Adrenal gland (tissue), 9 donors: ENCODE measurements at regions not wholly inside any gene's neighbourhood (a gene's known extent, or its start where the extent isn't known, plus 50 kb on each side); places are given as distances from the start of the nearest gene placed in this dataset.
"Not testable (repeated sequence)": the region's sequence is repeated elsewhere in the genome, so short reads cannot be mapped to it uniquely, and the experiment has no call there.

Experiments
- DNase-seq, 7 donors: peaks; one replicate each; pipeline ENCODE4 v3.0.0-alpha.2; 2019 to 2020
- H3K27ac ChIP-seq, 5 donors: fragments of 200-600 bp; sonication (generic) in 4 of 5; 1 replicate in 3 of 5; 2 replicates in 2 of 5; pipeline versions ENCODE4 v1.5.1 to v1.8.0; 2016 to 2020; ENCODE audit warnings: mild to moderate bottlenecking in 1 of 5
- H3K27me3 ChIP-seq: fragments of 200-600 bp; 2 replicates; pipeline ENCODE4 v1.8.0; 2021
- H3K36me3 ChIP-seq, 2 donors: fragments of 200-600 bp; replicated peaks in 1 of 2; 1 replicate in 1 of 2; 2 replicates in 1 of 2; pipeline versions ENCODE4 v1.5.1 to v1.8.0; 2018 to 2022
- H3K4me1 ChIP-seq, 2 donors: fragments of 200-600 bp; replicated peaks in 1 of 2; 1 replicate in 1 of 2; 2 replicates in 1 of 2; pipeline versions ENCODE4 v1.5.1 to v1.8.0; 2018 to 2021
- H3K4me3 ChIP-seq, 4 donors: fragments of 200-600 bp; sonication (generic) in 3 of 4; one replicate each; pipeline ENCODE4 v1.5.1; 2016 to 2018
- H3K9me3 ChIP-seq, 3 donors: fragments of 200-600 bp; sonication (generic) in 1 of 3; replicated peaks in 1 of 3; 1 replicate in 2 of 3; 2 replicates in 1 of 3; pipeline versions ENCODE4 v1.5.1 to v1.8.0; 2016 to 2021
- POLR2A ChIP-seq, 2 donors: fragments of 450-650 bp; IDR thresholded peaks; one replicate each; pipeline ENCODE4 v1.6.1; 2017; ENCODE audit warnings: antibody characterized with exemption in 2 of 2, mild to moderate bottlenecking in 2 of 2, moderate library complexity in 1 of 2
- WGBS, 4 donors: extraction: QIAGEN DNeasy Blood & Tissue Kit in 2 of 4; methylation state at CpG; one replicate each; pipeline versions ENCODE4 v1.1.5 to v1.1.7; 2013 to 2017; 5-methylcytosine and 5-hydroxymethylcytosine counted together
- intact Hi-C, 2 donors: fragments of 100-400 bp; cut with DNase I; formaldehyde crosslinking; loops; one replicate each; pipeline versions ENCODE4 v1.14.1 to v1.15.0; 2022 to 2023
- TF ChIP-seq, protein P1 (sequence below), 6 experiments: fragments of 450-650 bp in 4 of 6; fragments of 200-600 bp in 2 of 6; sonication (generic) in 1 of 6; IDR thresholded peaks; 1 replicate in 5 of 6; 2 replicates in 1 of 6; pipeline versions ENCODE4 v1.5.1 to v1.8.0; 2016 to 2021; ENCODE audit warnings: antibody characterized with exemption in 6 of 6, mild to moderate bottlenecking in 2 of 6, moderate library complexity in 1 of 6
- donor health status: healthy with polysubstance abuse.
- donor health status: Bipolar disorder and iron deficiency.
- donor health status: DM: yes; HTN: yes; CAD: no.
- donor health status: DM: no; HTN: no; CAD: no.
- donor health status: DM: no; HTN: no; CAD: no.

DNA sequence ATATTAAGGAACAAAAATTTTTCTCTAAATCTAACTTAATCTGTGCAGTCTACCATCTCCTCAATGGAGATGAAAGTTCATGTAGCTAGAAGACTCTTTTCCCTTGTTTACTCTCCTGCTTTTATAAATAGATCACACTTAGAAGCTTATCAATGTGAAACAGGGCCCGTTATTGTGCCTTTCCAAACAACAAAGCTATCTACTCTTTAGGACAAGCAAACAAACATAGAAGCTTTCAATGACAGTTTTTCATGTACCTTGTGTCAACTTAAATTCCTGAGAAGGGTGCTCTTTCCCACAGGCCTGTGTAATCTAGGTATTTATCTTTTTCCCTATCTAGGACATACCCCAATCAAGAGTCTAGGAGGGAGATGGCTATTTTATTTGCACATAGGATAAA, 247.8 kb upstream of the CWC22 start:
- H3K9me3 ChIP-seq = no peaks in the 10 kb centered on the region
- H3K27me3 ChIP-seq = no peaks in the 10 kb centered on the region
- no peaks in the 10 kb centered on the region for H3K36me3 ChIP-seq
- DNase-seq = no peak
- TF ChIP-seq, protein P1, sequence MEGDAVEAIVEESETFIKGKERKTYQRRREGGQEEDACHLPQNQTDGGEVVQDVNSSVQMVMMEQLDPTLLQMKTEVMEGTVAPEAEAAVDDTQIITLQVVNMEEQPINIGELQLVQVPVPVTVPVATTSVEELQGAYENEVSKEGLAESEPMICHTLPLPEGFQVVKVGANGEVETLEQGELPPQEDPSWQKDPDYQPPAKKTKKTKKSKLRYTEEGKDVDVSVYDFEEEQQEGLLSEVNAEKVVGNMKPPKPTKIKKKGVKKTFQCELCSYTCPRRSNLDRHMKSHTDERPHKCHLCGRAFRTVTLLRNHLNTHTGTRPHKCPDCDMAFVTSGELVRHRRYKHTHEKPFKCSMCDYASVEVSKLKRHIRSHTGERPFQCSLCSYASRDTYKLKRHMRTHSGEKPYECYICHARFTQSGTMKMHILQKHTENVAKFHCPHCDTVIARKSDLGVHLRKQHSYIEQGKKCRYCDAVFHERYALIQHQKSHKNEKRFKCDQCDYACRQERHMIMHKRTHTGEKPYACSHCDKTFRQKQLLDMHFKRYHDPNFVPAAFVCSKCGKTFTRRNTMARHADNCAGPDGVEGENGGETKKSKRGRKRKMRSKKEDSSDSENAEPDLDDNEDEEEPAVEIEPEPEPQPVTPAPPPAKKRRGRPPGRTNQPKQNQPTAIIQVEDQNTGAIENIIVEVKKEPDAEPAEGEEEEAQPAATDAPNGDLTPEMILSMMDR (IDR thresholded peaks at IDR 0.05) = no peak
- no peak for TF ChIP-seq POLR2A (IDR thresholded peaks at IDR 0.05)
- no peaks in the 10 kb centered on the region for H3K4me1 ChIP-seq
- H3K27ac ChIP-seq = no peak overlapping the region
- WGBS, 4 donors = 37 to 53% (median 45%) methylated on average over 1 of the region's 1 CpG
- intact Hi-C loops = no loop called here
- no peak overlapping the region for H3K4me3 ChIP-seq

DNA sequence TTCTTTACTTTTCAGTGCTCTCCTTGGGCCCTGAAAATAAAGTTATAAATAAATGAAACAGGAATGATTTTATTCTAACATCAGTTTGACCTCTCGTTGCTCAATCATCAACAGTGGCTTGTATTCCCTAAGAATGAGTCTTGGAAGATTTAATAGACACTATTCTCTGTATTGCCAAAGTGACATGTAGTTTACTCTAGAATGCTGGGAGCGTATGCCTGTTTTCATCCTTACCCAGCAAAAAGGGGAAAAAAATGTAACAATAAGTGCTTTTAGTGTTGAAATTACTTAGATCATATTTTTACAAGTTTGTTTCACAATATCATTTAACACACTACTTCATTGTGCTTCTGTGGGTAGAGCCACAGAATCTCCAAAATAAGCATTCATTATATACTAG, 240.6 kb upstream of the CWC22 start:
- Histone ChIP-seq H3K4me1 (no peaks in the 10 kb centered on the region), H3K36me3 (no peaks in the 10 kb centered on the region), H3K27me3 (no peaks in the 10 kb centered on the region), H3K27ac (no peak overlapping the region), H3K9me3 (no peaks in the 10 kb centered on the region), H3K4me3 (no peak overlapping the region)
- WGBS, 4 donors = 47 to 64% (median 60%) methylated on average over 2 of the region's 2 CpGs
- DNase-seq = no peak
- intact Hi-C loops = no loop called here
- no peak for TF ChIP-seq POLR2A (IDR thresholded peaks at IDR 0.05)

DNA sequence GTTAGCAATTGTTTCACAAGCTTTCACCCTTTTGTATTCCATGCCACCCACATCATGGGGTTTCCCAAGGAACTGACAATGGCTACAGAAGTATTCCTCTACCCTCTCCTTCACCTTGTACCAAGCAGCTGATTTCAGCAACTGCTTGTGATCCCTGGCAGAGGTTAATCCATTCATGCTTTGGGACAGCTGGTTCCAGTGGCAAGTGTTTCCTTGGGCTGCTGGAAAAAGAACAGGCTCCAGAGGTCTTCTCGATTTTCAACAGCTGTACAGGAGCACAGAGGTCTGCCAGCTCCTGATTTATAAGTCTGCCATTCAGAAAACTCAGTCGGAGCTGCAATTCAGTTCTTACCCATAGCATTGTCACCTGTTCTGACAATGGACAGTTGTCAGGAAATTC, 239.2 kb upstream of the CWC22 start:
- Histone ChIP-seq H3K9me3 (no peaks in the 10 kb centered on the region), H3K4me1 (no peaks in the 10 kb centered on the region), H3K27ac (no peak overlapping the region), H3K4me3 (no peak overlapping the region), H3K27me3 (no peaks in the 10 kb centered on the region), H3K36me3 (no peaks in the 10 kb centered on the region)
- intact Hi-C loops = no loop called here
- WGBS, 4 donors = 21 to 27% (median 25%) methylated on average over 2 of the region's 2 CpGs
- no peak for DNase-seq
- TF ChIP-seq, protein P1 (IDR thresholded peaks at IDR 0.05) = no peak
- TF ChIP-seq POLR2A (IDR thresholded peaks at IDR 0.05) = no peak

DNA sequence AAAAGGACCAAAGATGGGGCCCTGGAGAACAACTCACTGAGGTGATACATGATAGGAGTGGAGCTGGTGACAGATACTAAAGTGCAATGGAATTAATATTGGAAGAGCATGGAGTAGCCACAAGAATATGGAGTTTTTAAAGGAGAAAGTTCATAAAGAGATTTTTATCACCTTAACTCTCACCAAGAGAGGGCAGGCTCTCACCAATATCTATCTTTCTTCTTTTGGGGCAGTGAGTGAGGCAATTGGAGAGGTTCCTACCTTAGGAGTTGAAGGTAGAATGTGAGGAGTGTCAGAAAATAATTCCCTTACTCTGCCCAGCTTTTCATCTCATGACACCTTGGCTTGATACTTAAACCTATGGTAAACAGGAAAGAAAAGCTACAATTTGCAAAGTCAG, 233.7 kb upstream of the CWC22 start:
- Histone ChIP-seq H3K4me3 (no peak overlapping the region), H3K4me1 (no peaks in the 10 kb centered on the region), H3K36me3 (no peaks in the 10 kb centered on the region), H3K27me3 (no peaks in the 10 kb centered on the region), H3K9me3 (no peaks in the 10 kb centered on the region), H3K27ac (no peak overlapping the region)
- intact Hi-C loops = no loop called here
- DNase-seq = no peak
- TF ChIP-seq, protein P1 (IDR thresholded peaks at IDR 0.05) = no peak
- no peak for TF ChIP-seq POLR2A (IDR thresholded peaks at IDR 0.05)

DNA sequence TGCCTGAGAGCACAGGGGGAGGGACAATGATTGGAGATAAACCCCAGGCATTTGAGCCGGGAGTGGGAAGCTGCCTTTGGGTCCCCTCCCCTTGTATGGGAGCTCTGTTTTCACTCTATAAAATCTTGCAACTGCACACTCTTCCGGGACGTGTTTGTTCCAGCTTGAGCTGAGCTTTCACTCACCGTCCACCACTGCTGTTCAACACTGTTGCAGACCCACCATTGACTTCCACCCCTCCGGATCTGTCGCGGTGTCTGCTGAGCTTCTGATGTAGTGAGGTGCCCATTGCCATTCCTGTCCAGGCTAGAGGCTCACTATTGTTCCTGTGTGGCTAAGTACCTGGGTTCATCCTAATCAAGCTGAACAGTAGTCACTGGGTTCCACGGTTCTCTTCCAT, 231.6 kb upstream of the CWC22 start:
- 83 to 87% (median 85%) methylated on average over 8 of the region's 8 CpGs for WGBS, 4 donors
- no peaks in the 10 kb centered on the region for H3K27me3 ChIP-seq
- no peaks in the 10 kb centered on the region for H3K4me1 ChIP-seq
- H3K36me3 ChIP-seq = no peaks in the 10 kb centered on the region
- intact Hi-C loops = no loop called here
- H3K4me3 ChIP-seq = no peak overlapping the region
- no peaks in the 10 kb centered on the region for H3K9me3 ChIP-seq
- no peak for DNase-seq
- no peak for TF ChIP-seq POLR2A (IDR thresholded peaks at IDR 0.05)
- TF ChIP-seq, protein P1 (IDR thresholded peaks at IDR 0.05) = no peak
- no peak overlapping the region for H3K27ac ChIP-seq

DNA sequence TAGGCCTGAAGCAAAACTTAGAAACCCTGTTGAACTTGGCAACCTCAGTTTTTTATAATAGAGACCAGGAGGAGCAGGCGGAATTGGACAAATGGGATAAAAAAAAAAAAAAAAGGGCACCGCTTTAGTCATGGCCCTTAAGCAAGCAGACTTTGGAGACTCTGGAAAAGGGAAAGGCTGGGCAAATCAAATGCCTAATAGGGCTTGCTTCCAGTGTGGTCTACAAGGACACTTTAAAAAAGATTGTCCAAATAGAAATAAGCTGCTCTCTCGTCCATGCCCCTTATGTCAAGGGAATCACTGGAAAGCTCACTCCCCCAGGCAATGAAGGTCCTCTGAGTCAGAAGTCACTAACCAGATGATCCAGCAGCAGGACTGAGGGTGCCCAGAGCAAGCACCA, 229.0 kb upstream of the CWC22 start:
- intact Hi-C loops, H3K9me3 ChIP-seq, H3K4me1 ChIP-seq, H3K36me3 ChIP-seq, H3K27ac ChIP-seq, H3K4me3 ChIP-seq, DNase-seq, H3K27me3 ChIP-seq: not testable (repeated sequence)
- WGBS, 4 donors = 69 to 74% (median 72%) methylated on average over 3 of the region's 3 CpGs

DNA sequence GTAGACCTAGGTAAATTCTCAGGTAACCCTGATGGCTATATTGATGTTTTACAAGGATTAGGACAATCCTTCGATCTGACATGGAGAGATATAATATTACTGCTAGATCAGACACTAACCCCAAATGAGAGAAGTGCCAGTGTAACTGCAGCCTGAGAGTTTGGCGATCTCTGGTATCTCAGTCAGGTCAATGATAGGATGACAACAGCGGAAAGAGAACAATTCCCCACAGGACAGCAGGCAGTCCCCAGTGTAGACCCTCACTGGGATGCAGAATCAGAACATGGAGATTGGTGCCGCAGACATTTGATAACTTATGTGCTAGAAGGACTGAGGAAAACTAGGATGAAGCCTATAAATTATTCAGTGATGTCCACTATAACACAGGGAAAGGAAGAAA, 228.4 kb upstream of the CWC22 start:
- H3K36me3 ChIP-seq, H3K27ac ChIP-seq, H3K4me3 ChIP-seq, H3K4me1 ChIP-seq, intact Hi-C loops, DNase-seq, H3K27me3 ChIP-seq, H3K9me3 ChIP-seq: not testable (repeated sequence)
- WGBS, 4 donors = 84 to 89% (median 88%) methylated on average over 4 of the region's 4 CpGs

DNA sequence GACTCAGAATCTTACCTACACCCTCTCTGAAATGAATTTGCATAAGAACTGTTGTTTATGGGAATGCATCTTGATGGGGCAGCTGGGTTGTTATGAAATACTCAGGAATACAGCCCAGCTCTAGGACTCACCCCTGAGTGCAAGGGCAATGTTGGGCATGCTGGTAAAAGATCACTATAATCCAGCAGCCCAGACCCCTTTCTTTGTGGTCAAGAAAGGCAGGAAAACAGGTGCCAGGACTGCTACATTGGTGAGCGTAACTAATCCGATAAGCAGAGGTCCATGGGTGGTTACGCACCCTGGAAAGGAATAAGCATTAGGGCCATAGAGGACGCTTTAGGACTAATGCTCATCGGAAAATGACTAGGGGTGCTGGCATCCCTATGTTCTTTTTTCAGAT, 227.9 kb upstream of the CWC22 start:
- DNase-seq, H3K4me1 ChIP-seq, H3K27ac ChIP-seq, H3K27me3 ChIP-seq, H3K9me3 ChIP-seq, H3K4me3 ChIP-seq, H3K36me3 ChIP-seq, intact Hi-C loops: not testable (repeated sequence)
- 89 to 95% (median 91%) methylated on average over 5 of the region's 5 CpGs for WGBS, 4 donors
